HG02970 (cell line): ENCODE measurements at regions not wholly inside any gene's neighbourhood (a gene's known extent, or its start where the extent isn't known, plus 50 kb on each side); places are given as distances from the start of the nearest gene placed in this dataset.

Experiments used
- ATAC-seq: cut with Tn5 transposase; IDR thresholded peaks from one replicate; pipeline ENCODE4 v1.9.1; 2021; ENCODE audit warnings: mild to moderate bottlenecking, moderate library complexity, moderate number of reproducible peaks; ENCODE audit not compliant: unreplicated experiment, low FRiP score

- ATAC-seq = no peak
Observed at GRCh38 chr21:23245255-23245654, 2247.0 kb downstream of the NCAM2 start.

GRCh38 chr21:23223882-23224281 is 2225.7 kb downstream of the NCAM2 start:
- no peak for ATAC-seq

- no peak for ATAC-seq
Observed at GRCh38 chr21:23218667-23219066, 2220.5 kb downstream of the NCAM2 start.

GRCh38 chr21:23217597-23217996 is 2219.4 kb downstream of the NCAM2 start:
- no peak for ATAC-seq

- ATAC-seq = no peak
Observed at GRCh38 chr21:23215261-23215660, 2217.1 kb downstream of the NCAM2 start.
